ENCODE measurements at regions not wholly inside any gene's neighbourhood (a gene's known extent, or its start where the extent isn't known, plus 50 kb on each side); places are given as distances from the start of the nearest gene placed in this dataset.

- TF ChIP-seq, protein P1, sequence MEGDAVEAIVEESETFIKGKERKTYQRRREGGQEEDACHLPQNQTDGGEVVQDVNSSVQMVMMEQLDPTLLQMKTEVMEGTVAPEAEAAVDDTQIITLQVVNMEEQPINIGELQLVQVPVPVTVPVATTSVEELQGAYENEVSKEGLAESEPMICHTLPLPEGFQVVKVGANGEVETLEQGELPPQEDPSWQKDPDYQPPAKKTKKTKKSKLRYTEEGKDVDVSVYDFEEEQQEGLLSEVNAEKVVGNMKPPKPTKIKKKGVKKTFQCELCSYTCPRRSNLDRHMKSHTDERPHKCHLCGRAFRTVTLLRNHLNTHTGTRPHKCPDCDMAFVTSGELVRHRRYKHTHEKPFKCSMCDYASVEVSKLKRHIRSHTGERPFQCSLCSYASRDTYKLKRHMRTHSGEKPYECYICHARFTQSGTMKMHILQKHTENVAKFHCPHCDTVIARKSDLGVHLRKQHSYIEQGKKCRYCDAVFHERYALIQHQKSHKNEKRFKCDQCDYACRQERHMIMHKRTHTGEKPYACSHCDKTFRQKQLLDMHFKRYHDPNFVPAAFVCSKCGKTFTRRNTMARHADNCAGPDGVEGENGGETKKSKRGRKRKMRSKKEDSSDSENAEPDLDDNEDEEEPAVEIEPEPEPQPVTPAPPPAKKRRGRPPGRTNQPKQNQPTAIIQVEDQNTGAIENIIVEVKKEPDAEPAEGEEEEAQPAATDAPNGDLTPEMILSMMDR (IDR thresholded peaks at IDR 0.05; ENCODE audit: low read depth, low read length, missing control alignments), result no peak
- DNase-seq (ENCODE audit: extremely low read depth, low read depth), result no peak
- H3K4me3 ChIP-seq (replicated peaks; ENCODE audit: low read depth, low read length), result no peak overlapping the region
Observed at GRCh38 chr5:19193631-19194030, 794.4 kb downstream of the CDH18 start.

DNA sequence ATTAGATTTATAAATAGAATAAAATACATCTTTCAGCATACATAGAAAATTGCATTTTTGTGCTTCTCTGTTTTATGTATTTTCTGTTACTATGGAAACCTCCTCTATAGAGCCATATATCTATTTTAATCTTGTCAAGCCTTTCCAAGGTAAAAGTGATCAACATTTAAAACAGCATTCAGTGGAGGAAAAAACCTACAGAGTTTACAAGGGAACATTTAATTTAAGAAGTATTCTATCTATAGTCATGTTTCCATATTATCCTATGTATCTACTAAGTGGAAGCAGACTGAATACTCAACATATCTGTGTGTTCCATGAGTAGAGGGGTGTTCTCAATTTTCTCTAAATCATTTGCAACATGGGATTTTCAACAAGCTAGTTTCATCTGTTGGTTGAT lies 791.4 kb downstream of the CDH18 start:
- H3K4me3 ChIP-seq (replicated peaks; ENCODE audit: low read depth, low read length), result no peak overlapping the region
- DNase-seq (ENCODE audit: extremely low read depth, low read depth), result no peak
- TF ChIP-seq, protein P1 (IDR thresholded peaks at IDR 0.05; ENCODE audit: low read depth, low read length, missing control alignments), result no peak

- TF ChIP-seq, protein P1 (IDR thresholded peaks at IDR 0.05; ENCODE audit: low read depth, low read length, missing control alignments), result no peak
- no peak for DNase-seq (ENCODE audit: extremely low read depth, low read depth)
Observed at GRCh38 chr5:19200251-19200650, 787.7 kb downstream of the CDH18 start.

DNA sequence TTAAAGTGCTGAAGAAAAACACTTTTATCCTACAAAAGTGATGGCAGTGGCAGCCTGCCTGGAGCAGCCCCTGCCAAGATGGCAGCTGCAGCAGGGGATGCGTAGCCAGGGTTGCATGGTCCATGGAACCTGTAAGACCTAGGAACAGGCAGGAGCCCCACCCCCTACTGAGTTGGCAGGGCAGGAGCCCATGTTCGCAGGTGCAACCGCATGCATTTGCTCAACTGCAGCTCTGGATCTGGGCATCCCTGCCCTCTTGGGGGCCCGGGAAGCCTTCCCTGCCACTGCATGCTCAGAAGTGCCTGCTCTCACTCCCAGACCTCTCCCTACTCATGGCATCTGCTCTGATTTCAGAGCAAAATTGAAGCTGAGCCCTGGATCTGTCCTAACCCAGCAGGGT lies 779.6 kb downstream of the CDH18 start:
- no peak overlapping the region for H3K4me3 ChIP-seq (replicated peaks; ENCODE audit: low read depth, low read length)
- TF ChIP-seq, protein P1 (IDR thresholded peaks at IDR 0.05; ENCODE audit: low read depth, low read length, missing control alignments), result no peak
- no peak for DNase-seq (ENCODE audit: extremely low read depth, low read depth)

More at GRCh38 chr5:19200251-19200650, 787.7 kb downstream of the CDH18 start:
- H3K4me3 ChIP-seq (replicated peaks; ENCODE audit: low read depth, low read length), result no peak overlapping the region

- DNase-seq (ENCODE audit: extremely low read depth, low read depth), result no peak
- H3K4me3 ChIP-seq (replicated peaks; ENCODE audit: low read depth, low read length), result no peak overlapping the region
- TF ChIP-seq, protein P1 (IDR thresholded peaks at IDR 0.05; ENCODE audit: low read depth, low read length, missing control alignments), result no peak
Observed at GRCh38 chr5:19210886-19211285, 777.1 kb downstream of the CDH18 start.

- TF ChIP-seq, protein P1 (IDR thresholded peaks at IDR 0.05; ENCODE audit: low read depth, low read length, missing control alignments), result no peak
- H3K4me3 ChIP-seq (replicated peaks; ENCODE audit: low read depth, low read length), result no peak overlapping the region
- no peak for DNase-seq (ENCODE audit: extremely low read depth, low read depth)
Observed at GRCh38 chr5:19229179-19229835, 758.7 kb downstream of the CDH18 start.

DNA sequence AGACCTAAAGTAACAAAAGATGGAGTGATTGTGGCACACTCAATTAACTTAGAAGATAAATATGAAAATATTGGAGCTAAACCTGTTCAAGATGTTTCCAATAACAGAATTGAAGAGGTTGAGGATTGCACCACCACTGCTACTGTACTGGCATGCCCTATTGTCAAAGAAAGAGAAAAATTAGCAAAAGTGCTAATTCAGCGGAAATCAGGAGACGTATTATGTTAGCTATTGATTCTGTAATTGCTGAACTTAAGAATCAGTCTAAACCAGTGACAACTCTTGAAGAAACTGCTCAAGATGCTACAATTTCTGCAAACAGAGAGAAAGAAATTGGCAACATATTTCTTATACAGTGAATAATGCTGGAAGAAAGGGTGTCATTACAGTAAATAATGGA lies 754.4 kb downstream of the CDH18 start:
- DNase-seq (ENCODE audit: extremely low read depth, low read depth), result no peak
- TF ChIP-seq, protein P1 (IDR thresholded peaks at IDR 0.05; ENCODE audit: low read depth, low read length, missing control alignments), result no peak
- no peak overlapping the region for H3K4me3 ChIP-seq (replicated peaks; ENCODE audit: low read depth, low read length)

All from HFF-Myc (cell line).